ACC112 (cell line): ENCODE measurements at regions not wholly inside any gene's neighbourhood (a gene's known extent, or its start where the extent isn't known, plus 50 kb on each side); places are given as distances from the start of the nearest gene placed in this dataset.

Experiments used
- H2AFZ ChIP-seq: fragments of 200-600 bp; sonication (generic); one replicate; pipeline ENCODE4 v1.6.0; 2017; ENCODE audit warnings: antibody characterized with exemption, low read length; ENCODE audit not compliant: unreplicated experiment
- H3K27ac ChIP-seq: fragments of 200-600 bp; sonication (generic); 2 replicates; pipeline ENCODE4 v1.5.1; 2014; ENCODE audit warnings: low read depth, mild to moderate bottlenecking, antibody characterized with exemption, low read length, moderate library complexity
- H3K27me3 ChIP-seq: fragments of 200-600 bp; sonication (generic); 2 replicates; pipeline ENCODE4 v1.6.1; 2014; ENCODE audit warnings: mild to moderate bottlenecking, antibody characterized with exemption, low read length, moderate library complexity, mixed read lengths; ENCODE audit not compliant: insufficient read depth
- H3K36me3 ChIP-seq: fragments of 200-600 bp; sonication (generic); 2 replicates; pipeline ENCODE4 v1.6.1; 2016; ENCODE audit warnings: mild to moderate bottlenecking, antibody characterized with exemption, low read length, moderate library complexity, mixed read lengths; ENCODE audit not compliant: insufficient read depth
- H3K4me1 ChIP-seq: fragments of 200-600 bp; sonication (generic); one replicate; pipeline ENCODE4 v1.6.1; 2016; ENCODE audit warnings: low read length, mixed read lengths; ENCODE audit not compliant: insufficient read depth, unreplicated experiment, control insufficient read depth
- H3K4me3 ChIP-seq: fragments of 200-600 bp; sonication (generic); 2 replicates; pipeline ENCODE4 v1.5.1; 2014; ENCODE audit warnings: mild to moderate bottlenecking, low read depth, low read length
- H3K79me2 ChIP-seq: fragments of 200-600 bp; sonication (generic); one replicate; pipeline ENCODE4 v1.6.0; 2016; ENCODE audit warnings: low read length; ENCODE audit not compliant: control insufficient read depth, unreplicated experiment, insufficient read depth

DNA sequence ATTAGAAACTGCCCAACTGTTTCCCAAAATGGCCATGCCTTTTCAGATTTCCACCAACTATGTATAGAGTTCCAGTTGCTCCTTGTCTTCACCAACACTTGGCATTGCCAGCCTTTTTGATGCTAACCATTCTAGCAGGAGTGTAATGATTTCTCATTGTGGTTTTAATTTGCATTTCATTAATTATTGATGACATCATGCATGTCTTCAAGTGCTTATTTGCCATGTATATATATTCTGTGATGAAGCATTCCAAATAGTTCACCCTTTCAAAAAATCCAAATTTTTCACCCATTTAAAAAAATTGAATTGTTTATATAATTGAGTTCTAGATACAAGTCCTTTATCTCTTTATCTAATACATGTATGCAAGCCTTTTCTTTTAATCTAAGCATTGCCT lies 245.9 kb upstream of the TNRC6C start:
- H3K4me3 ChIP-seq, result no peak overlapping the region
- H3K27ac ChIP-seq, result no peak overlapping the region
- peaks cover 76% of the 10 kb centered on the region for H3K27me3 ChIP-seq
- H3K36me3 ChIP-seq, result no peaks in the 10 kb centered on the region
- H3K4me1 ChIP-seq, result no peaks in the 10 kb centered on the region
- H2AFZ ChIP-seq, result no peak overlapping the region
- no peaks in the 10 kb centered on the region for H3K79me2 ChIP-seq

- Histone ChIP-seq H3K79me2 (no peaks in the 10 kb centered on the region), H2AFZ (no peak overlapping the region), H3K36me3 (no peaks in the 10 kb centered on the region), H3K4me1 (no peaks in the 10 kb centered on the region), H3K27me3 (peaks cover 50% of the 10 kb centered on the region), H3K27ac (no peak overlapping the region), H3K4me3 (no peak overlapping the region)
Measured at GRCh38 chr17:77716289-77716926, 242.1 kb upstream of the TNRC6C start.

- Histone ChIP-seq H3K4me1 (no peaks in the 10 kb centered on the region), H2AFZ (no peak overlapping the region), H3K36me3 (no peaks in the 10 kb centered on the region), H3K27me3 (peaks cover 43% of the 10 kb centered on the region), H3K27ac (no peak overlapping the region), H3K79me2 (no peaks in the 10 kb centered on the region), H3K4me3 (no peak overlapping the region)
Measured at GRCh38 chr17:77717941-77718668, 240.4 kb upstream of the TNRC6C start.

DNA sequence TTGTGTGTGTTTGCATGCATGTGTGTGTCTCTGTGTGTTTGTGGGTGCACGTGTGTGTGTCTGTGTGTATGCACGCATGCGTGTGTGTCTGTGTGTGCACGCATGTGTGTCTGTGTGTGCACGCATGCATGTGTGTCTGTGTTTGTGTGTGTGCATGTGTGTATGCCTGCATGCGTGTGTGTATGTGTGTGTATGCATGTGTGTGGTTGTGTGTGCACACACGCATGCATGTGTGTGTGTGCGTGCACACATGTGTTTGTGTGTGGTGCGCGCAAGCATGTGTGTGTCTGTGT lies 239.9 kb upstream of the TNRC6C start:
- Histone ChIP-seq H2AFZ (no peak overlapping the region), H3K27ac (no peak overlapping the region), H3K36me3 (no peaks in the 10 kb centered on the region), H3K79me2 (no peaks in the 10 kb centered on the region), H3K4me1 (no peaks in the 10 kb centered on the region), H3K27me3 (peaks cover 40% of the 10 kb centered on the region), H3K4me3 (no peak overlapping the region)

DNA sequence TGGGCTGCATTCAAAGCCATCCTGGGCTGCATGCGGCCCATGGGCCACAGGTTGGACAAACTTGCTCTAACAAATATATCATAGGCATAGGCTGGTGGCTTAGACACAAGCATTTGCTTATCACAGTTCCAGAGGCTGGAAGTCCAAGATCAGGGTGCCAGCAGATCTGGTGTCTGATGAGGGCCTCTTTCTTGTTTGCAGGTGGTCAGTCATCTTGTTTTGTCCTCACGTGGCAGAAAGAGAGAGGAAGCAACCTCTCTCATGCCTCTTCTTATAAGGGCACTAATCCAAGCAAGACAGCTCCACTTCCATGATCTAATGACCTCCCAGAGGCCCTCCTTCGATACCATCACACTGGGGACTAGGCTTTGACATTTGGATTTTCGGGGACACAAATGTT lies 238.7 kb upstream of the TNRC6C start:
- Histone ChIP-seq H3K36me3 (no peaks in the 10 kb centered on the region), H3K79me2 (no peaks in the 10 kb centered on the region), H3K27ac (no peak overlapping the region), H3K4me1 (no peaks in the 10 kb centered on the region), H3K27me3 (peaks cover 29% of the 10 kb centered on the region), H3K4me3 (no peak overlapping the region), H2AFZ (no peak overlapping the region)

GRCh38 chr17:77720946-77721845 lies 237.3 kb upstream of the TNRC6C start:
- H3K27ac ChIP-seq, result no peak overlapping the region
- no peaks in the 10 kb centered on the region for H3K36me3 ChIP-seq
- peaks cover 30% of the 10 kb centered on the region; the same call in 1 of the 2 replicates for H3K27me3 ChIP-seq
- no peak overlapping the region for H3K4me3 ChIP-seq
- H3K79me2 ChIP-seq, result no peaks in the 10 kb centered on the region
- H2AFZ ChIP-seq, result no peak overlapping the region
- no peaks in the 10 kb centered on the region for H3K4me1 ChIP-seq

DNA sequence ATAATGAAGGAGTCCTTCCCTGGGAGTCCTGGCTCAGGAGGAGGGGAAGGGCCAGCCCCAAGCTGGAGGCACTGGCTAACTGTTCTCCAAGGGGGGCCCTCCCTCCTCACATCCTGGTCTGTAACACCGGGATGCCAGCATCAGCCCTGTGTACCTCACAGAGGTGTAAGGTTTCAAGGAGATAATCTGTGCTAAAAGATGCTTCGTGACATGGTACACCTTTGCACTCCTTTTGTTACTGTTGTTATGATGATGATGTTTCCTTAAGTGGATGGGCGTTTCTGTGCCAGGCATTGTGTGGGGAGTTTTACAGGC lies 236.7 kb upstream of the TNRC6C start:
- peaks cover 35% of the 10 kb centered on the region; the same call in 1 of the 2 replicates for H3K27me3 ChIP-seq

DNA sequence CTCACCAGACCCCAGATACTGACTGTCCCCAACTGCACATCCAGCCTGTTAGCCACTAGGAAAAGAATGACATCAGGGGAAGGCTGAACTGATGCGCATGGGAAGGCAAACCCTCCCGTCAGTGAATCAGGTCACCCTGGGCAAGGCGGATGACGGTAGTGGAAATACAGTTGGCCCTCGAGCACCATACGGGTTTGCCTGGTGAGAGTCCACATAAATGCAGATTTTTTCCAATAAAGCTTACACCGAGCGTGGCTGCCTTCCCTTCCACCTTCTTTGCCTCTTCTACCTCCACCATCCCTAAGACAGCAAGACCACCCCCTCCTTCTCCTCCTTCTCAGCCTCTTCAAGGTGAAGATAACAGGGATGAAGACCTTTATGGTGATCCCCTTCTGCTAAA lies 236.1 kb upstream of the TNRC6C start:
- Histone ChIP-seq H3K79me2 (no peaks in the 10 kb centered on the region), H3K36me3 (no peaks in the 10 kb centered on the region), H3K27ac (no peak overlapping the region), H3K4me1 (no peaks in the 10 kb centered on the region), H3K4me3 (no peak overlapping the region), H3K27me3 (peaks cover 32% of the 10 kb centered on the region; the same call in 1 of the 2 replicates), H2AFZ (no peak overlapping the region)

More for the DNA sequence above, 236.7 kb upstream of the TNRC6C start:
- no peaks in the 10 kb centered on the region for H3K79me2 ChIP-seq
- no peaks in the 10 kb centered on the region for H3K36me3 ChIP-seq
- no peak overlapping the region for H3K27ac ChIP-seq
- no peaks in the 10 kb centered on the region for H3K4me1 ChIP-seq
- no peak overlapping the region for H2AFZ ChIP-seq
- H3K4me3 ChIP-seq, result no peak overlapping the region

DNA sequence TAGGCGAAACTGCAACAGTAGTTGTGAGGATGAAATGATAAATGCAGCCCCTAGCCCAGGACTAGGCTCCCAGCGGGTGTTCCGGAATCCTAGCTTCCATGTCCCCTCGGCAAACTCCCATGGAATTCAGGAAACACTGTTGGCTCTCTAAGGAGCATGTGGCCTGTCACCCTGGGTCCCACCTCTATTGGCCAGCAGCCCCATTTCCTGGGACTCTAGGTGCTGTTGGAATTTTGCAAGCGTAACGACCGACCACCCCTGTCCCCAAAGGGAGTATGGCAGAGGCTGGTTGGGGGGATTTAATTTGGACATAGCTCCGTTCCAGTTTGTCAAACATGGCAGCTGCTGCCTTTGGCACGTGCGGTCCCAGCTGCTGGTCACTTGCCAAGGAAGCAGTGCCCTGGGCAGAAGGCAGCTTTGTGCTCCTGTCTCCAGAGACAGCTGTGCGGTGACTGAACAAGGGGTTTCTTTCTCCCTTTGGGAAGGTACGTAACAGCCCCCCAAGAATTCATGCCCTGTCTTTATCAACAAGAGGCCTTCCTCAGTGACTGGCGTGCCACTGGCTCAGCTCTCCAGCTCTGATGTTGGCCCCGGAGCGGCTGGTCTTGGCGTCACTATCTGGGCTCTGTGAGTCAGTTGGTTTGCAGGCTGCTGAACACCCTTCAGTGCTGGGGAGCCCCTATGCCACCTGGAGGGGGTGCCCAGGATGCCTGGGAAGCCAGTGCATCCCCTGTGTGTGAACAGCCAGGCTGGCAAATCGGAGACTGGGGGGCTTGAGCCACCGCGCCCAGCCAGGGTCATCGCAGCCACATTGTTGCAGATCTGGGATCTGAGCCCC lies 235.2 kb upstream of the TNRC6C start:
- Histone ChIP-seq H3K79me2 (no peaks in the 10 kb centered on the region), H3K27ac (no peak overlapping the region), H3K4me3 (no peak overlapping the region), H3K36me3 (no peaks in the 10 kb centered on the region), H3K4me1 (no peaks in the 10 kb centered on the region), H2AFZ (no peak overlapping the region), H3K27me3 (peaks cover 34% of the 10 kb centered on the region; the same call in 1 of the 2 replicates)
